Umbilical cord (tissue), 1 donor: ENCODE measurements at regions not wholly inside any gene's neighbourhood (a gene's known extent, or its start where the extent isn't known, plus 50 kb on each side); places are given as distances from the start of the nearest gene placed in this dataset.
"Not testable (repeated sequence)": the region's sequence is repeated elsewhere in the genome, so short reads cannot be mapped to it uniquely, and the experiment has no call there.

Experiments used
- DNase-seq: peaks from one replicate; pipeline ENCODE4 v3.0.0-alpha.2; 2015; ENCODE audit warnings: low spot score

DNA sequence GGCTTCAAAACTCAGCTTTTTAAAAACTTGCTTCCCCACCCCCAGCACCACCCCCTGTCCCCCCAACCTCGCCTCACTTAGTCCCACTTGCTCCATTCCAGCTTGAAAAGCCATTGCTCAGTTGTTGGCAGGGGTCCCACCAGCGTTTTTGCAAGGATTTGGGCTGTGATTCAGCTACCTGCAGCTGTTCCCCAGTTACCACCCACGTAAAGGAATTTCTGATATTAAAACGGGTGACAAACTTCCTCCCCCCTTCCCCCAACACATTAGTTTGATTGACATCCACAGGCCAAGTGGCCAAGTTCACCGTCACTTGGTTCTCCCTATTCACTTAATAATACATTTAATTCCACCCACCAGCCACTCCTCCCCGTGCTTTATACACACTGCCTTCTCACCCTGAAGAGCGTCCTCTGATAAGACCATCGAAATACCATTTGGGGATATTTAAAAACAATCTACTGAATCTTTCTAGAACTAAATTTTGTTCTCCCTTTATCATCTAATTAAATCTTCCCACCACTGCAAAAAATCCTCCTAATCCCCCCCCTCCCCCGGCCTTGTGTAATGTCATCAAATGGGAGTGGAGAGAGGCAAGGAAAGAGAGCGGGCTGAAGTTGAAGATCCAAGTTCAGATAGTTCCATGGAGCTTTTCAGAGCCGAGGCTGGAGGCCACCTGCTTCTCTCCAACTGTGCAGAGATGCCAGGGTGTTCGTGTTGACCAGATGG lies 55.1 kb downstream of the SOX9 start:
- DNase-seq: no peak

GRCh38 chr17:72176516-72176851 lies 55.7 kb downstream of the SOX9 start:
- no peak for DNase-seq

- DNase-seq: no peak
These were observed 56.3 kb downstream of the SOX9 start for GRCh38 chr17:72176951-72177660.

- no peak for DNase-seq
These were observed 56.9 kb downstream of the SOX9 start for GRCh38 chr17:72177738-72178137.

- no peak for DNase-seq
These were observed 61.6 kb downstream of the SOX9 start for GRCh38 chr17:72182371-72182873.

DNA sequence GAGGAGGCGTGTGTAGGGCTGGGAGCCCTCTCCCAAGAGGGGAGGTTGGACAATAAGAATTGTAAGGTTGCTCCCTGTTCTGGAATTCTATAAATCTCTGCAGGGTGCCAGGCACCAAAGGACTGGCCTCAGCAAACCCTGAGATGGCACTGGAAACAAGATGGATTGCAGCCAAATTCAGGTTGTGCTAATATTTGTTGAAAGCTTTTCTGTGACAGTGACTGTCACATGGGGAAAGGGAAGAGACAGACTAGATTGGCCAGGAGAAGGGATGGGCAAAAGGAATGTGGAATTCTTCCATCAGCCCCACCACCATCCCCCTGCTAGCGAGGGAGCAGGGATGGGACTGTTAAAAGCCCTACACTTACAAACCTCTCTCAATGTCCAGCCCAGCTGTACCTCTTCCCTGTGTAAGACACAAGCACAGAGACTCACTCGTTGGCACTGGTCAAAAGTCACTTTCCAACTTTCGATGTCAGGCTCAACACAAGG lies 62.4 kb downstream of the SOX9 start:
- DNase-seq: no peak

GRCh38 chr17:72184805-72185204 lies 64.0 kb downstream of the SOX9 start:
- DNase-seq: no peak

DNA sequence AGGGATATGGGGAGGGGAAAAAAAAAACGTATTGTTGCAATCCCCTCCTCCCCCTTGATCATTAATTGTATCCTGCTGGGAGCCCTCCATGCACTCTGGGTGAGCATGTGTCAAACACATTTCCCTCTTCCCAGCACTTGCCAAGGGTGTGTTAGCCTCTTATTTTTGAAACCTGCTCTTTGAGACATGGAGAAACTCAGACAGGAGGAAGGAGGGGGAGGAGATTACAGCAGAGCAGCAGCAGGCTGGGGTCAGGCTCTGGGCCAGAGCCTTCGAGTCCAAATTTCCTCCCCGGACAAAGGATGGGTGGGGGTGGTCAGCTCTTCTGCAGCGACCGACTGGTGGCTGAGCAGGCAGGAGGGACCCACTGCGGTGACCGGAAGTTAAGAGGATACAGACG lies 64.7 kb downstream of the SOX9 start:
- DNase-seq: no peak

DNA sequence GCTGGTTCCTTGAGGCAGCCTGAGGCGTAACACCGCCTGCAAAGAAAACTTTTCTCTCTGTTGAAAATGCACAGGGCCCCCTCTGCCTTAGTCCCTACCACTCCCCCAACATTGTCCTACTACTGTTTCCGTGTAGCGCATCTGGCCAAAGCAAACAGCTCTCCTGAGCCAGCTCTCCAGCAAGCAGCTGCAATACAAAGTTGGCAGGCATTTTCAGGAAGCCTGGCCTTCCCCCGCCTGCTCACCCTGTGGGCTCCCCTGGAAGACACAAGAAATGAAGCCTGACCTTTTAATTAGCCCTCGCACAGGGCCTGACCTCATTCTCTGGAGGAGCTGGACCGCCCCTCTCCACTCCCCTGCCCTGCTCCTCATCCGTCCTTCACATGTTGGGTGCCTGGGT lies 66.7 kb downstream of the SOX9 start:
- no peak for DNase-seq

GRCh38 chr17:72188801-72189200 lies 68.0 kb downstream of the SOX9 start:
- no peak for DNase-seq

DNA sequence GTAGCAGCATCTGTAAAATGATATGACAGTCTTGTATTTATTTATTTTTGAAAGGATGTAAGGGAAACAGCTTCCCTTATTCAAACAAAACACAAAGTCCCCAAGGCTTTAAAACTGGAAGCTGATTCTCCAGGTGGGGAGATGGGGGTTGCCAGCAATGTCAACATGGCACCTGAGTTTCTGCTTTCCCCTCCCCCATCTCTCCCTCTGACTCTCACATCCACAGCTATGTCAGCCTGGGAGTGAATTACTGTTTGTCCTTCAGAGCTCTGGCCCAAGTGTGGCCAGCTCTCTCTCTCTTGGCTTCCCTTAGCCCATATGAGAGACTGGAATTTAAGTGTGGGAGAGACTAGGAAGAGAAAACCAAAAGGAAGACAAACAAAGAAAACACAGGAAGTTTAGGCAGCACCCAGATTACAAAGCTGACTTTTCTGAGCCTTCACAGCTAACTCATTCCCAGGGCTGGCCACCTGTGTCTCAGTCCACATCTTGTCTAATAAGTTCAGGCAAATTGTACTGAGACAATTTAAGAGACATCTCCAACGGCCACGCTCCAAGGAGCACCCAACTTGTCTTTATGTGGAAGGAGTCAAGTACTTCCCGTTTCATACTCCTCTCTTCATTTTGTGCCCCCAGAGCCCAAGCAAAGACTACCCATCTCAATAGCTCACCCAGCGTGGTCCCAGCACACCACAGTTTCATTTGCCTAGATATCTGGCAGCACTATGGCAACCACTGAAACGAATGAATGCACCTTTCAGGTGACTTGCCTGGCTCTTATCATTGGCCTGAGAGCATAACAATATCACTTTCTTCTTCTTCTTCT lies 69.2 kb downstream of the SOX9 start:
- DNase-seq: no peak

- no peak for DNase-seq
These were observed 70.5 kb downstream of the SOX9 start for GRCh38 chr17:72191356-72191755.

DNA sequence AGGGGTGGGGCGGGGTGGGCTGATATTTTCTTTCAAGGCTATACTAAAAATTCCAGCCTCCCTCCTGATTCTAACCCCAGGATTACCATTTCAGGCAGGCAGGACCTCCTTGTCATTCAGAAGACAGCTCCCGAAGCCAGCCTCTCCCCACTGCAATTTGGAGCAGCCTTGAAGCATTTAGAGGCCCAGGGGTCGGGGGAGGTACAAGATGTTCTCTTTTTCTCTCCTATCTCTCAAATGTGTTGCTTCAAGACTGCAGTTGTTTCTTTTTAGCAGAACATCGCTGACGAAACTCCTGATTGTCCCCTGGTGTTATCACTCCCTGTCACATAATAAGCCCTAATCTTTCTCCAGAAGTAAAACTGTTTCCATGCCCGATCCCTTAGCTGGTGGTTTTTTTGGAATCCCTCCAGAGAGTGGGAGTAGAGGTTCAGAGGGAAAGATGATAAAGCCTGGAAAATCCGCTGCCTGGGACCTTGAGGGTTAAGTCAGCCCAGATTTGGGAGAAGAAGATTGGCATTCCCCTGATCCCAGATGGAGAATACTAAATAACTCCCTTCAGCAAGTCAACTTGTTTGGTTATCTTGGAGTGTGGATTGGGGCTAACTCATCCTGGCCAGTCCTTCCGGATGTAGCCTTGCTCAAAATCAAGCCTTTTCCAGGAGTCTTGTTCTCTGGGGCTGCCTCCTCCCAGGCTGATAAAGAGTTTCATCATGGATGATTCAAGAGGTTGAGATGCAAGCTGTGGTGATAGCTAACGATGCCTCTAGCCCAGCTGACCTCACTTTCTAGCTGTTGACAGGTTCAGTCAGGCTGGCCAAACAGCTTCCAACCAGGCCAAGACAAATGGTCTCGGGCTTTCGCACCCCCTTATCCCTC lies 71.3 kb downstream of the SOX9 start:
- DNase-seq: peak; percentile 78

DNA sequence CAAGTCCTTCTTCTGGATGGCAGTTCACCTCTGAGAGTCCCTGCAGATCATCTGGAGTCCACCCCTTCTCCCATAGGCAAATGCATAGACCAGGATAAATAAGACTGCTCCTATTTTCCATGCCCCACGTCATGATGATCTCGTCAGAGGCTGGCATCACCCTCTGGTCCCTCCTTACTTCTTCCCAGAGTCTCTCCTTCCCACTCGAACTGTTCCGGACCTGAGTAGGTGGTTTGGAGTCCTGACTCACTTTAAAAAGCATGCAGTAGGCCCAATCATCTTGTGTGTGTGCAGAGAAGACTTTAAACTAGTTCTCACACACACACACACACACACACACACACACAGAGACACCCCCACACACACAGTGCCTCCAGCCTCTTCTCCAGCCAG lies 72.0 kb downstream of the SOX9 start:
- no peak for DNase-seq

DNA sequence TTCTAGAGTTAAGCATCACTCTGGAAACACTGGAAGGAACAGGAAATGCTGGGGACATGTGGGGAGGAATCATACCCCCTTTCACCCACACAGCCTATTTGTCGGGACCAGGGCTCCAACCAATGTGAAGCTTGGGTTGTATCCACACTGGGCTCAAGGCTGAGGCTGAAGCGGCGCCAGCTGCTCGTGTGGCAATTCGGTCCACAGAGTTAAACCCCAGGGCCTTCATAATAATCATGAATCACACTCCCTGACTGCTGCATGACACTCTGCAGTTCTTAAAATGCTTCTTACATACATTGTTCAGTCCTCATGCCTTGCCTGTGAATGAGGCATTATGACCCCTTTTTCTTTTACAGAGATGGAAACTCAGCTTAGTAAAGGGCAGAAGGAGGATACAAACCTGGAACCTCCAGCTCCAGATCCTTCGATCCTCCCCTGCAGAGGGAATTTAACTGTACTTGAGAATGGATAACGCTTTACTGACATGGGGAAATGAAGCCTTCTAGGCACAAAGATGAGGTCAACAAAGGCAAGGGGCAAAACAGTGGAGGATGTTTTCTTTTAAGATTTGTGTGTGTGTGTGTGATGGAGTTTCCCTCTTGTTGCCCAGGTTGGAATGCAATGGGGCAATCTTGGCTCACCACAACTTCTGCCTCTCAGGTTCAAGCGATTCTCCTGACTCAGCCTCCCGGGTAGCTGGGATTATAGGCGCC lies 72.7 kb downstream of the SOX9 start:
- DNase-seq: peak; percentile 44

- not testable (repeated sequence) for DNase-seq
These were observed 73.3 kb downstream of the SOX9 start for GRCh38 chr17:72194107-72194440.

DNA sequence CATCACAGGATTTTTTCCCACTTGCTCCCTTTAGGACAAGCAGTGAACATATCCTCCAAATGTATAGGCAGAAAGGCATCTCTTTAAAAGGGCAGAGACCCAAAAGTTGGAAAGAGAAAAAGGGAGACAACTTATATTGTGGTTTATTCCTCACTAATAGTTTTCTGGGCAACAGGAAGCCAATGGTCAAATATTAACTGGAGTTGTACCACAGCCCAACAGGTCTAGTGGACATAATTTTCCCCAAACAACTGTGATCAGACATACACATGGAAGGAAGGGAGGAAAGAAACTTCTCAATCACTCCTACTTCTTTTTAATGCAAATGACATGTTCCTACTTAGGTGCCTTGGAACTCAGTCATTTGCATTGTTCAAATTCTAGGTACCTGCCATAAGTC lies 78.4 kb downstream of the SOX9 start:
- no peak for DNase-seq

- DNase-seq: peak; percentile 87
These were observed 83.9 kb downstream of the SOX9 start for GRCh38 chr17:72204742-72205141.

DNA sequence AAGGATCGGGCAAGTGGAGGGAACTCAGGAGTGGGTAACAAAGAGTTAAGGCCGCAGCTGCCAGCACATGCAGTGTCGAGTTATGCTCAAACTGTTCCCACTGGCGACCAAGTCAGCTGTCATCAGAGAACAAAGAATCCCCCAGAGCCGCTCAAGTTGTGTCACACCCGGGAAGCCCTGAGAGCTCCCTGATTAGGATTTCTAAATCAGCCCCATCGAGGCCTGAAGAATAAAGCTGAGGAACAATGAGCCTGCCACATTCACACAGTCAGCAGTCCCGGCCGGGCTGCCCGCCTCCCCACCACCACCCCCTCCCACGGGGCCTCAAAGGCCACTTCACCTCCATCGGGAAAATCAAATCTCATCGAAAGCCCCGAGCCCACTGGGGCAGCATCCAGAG lies 84.5 kb downstream of the SOX9 start:
- no peak for DNase-seq

- peak; percentile 94 for DNase-seq
These were observed 85.0 kb downstream of the SOX9 start for GRCh38 chr17:72205822-72206221.

DNA sequence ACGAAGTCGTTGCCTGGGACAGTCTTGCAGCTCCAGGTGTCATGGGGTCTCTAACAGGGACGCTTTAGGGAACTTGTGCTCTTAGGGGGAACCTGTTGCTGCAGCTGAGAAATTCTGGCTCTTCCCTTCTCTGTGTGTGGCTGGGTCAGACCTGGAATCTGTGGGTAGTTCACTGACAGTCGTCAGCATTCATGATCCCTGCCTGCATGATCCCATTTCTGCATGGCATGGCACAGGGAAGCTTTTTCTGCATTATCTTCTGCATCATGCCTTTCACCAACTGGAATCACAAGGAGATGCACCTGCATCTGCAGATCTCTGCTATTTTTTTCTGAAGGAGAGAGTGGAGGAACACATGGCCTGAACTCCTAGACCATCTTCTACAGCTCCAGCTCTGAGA lies 85.6 kb downstream of the SOX9 start:
- DNase-seq: peak; percentile 26
